GM18517 (cell line): ENCODE measurements at regions not wholly inside any gene's neighbourhood (a gene's known extent, or its start where the extent isn't known, plus 50 kb on each side); places are given as distances from the start of the nearest gene placed in this dataset.

Experiments
- ATAC-seq: cut with Tn5 transposase; IDR thresholded peaks from one replicate; pipeline ENCODE4 v1.9.1; 2021; ENCODE audit warnings: mild to moderate bottlenecking, moderate library complexity; ENCODE audit not compliant: unreplicated experiment

GRCh38 chr7:132072873-132073272 is 503.4 kb downstream of the PLXNA4 start:
- ATAC-seq = no peak

DNA sequence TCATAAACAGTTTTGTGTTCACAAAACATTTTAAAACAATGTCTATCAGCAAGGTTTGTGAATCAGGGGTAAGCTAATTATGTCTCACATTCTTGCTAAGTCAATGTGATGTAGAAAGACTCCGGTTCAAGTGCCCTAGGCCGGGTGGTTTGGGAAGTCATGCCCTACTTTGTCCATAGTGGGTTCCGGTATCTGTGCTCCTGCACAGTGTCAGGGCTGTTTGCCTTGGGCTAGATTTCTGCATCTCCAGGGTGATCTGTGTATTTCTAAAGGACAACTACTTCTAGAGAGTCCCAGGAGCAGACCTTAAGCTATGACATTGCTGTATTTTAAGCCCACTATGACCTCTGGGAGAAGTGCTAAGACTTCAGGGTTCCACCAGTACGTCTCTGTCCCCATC is 504.1 kb downstream of the PLXNA4 start:
- no peak for ATAC-seq

DNA sequence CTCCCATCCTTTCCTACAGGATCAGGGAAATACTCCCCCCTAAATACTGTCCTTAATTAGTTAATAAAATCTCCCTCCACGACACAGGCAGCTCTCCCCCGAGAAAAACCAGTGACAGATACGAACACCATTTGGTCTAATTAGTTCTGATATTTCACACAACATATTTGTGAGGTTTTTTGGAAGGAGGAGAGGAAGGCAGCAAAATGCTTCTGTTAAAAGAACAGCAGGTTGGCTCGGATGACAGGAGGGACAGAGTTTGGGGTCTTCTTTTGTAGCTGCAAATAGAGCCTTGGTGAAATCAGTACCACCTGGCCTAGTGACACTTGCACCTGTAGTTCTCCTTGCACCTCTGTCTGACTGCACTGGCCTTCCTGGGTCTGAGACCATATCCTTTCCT is 507.0 kb downstream of the PLXNA4 start:
- ATAC-seq = no peak

DNA sequence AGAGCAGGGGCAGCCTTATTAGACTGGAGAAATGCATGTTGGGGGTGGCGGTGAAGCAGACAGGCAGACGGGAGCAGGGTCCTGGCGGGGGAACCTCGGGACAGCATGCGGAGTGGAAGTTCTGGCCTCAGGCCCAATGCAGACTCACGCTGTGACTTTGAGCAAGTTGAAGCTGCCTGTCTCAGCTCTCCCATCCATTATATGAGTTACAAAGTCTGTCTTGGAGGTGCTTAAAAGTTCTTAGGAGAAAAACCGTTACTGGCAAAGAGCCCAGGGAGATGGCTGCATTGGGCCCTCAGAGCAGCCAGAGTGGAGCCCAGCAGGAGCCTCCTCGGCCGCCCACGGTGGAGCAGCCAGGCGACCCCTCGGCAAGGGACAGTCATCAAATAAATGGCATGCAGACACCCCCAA is 509.5 kb downstream of the PLXNA4 start:
- ATAC-seq = no peak

- no peak for ATAC-seq
These were observed 509.7 kb upstream of the PODXL start for GRCh38 chr7:132065989-132066603.

DNA sequence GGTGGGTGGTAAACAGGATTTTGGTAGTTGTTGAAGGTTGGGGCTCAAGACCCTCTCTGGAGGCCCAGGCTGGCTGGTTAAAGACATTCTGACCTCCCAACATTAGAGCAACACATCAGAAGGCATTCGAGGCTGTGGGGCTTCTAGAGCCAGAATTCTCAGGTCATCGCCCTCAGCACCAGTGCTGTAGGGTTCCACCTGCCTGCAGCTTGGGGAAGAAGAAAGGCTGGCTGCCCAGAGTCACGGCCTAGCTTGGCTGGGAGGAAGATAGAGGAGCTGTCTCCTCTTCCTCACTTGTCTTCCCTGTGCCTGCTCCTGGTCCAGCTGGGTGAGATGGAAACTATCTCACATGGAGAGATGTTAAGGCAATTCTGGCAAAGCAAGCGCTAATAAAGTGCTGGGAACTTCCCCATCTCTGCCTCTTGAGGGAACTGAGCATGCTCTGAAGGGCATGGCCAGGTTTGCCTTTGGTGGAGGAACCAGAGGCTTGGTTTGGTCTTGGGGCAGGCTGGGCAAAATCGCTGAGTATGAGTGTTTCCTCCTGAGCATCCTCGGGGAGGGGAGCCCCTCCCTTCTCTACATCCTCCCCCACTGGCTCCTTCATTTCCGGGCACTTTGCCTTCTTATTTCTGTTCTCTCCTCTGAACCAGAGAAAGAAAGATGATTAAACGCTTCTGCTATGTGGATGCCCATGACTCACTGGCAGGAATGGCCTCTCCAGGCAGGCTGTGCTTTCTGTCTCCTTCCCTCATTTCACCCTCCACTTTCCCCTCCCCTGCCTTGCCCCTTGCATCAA is 509.0 kb upstream of the PODXL start:
- ATAC-seq = no peak

GRCh38 chr7:132063800-132064199 is 507.4 kb upstream of the PODXL start:
- no peak for ATAC-seq

DNA sequence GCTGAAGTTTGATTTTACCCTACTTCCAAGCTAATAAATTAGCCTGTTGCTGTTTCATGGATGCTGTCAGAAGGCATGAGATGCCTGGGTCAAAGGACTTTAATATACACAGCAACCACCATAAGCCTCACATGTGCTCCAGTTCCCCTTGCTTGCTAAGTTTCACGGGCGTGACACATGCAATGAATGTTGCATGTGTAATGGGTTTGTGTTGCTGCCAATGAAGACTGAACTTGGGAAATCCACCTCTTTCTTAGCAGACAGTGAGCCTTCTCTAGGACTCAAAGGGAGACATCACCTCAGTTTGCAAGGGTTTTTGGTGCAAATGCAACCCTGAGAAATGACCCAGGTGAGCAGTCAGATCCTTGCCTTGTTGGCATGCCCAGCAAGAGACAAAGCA is 505.5 kb upstream of the PODXL start:
- ATAC-seq = no peak

DNA sequence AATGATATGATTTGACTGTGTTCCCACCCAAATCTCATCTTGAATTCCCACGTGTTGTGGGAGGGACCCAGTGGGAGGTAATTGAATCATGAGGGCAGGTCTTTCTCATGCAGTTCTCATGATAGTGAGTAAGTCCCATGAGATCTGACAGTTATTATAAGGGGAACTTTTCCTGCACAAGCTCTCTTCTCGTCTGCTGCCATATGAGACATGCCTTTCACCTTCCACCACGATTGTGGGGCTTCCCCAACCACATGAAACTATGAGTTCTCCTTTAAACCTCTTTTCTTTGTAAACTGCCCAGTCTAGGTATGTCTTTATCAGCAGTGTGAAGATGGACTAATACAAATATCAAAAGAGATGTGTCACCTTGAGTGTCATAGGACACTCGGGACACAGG is 502.7 kb upstream of the PODXL start:
- peak; percentile 65 for ATAC-seq

GRCh38 chr7:132055336-132056120 is 499.1 kb upstream of the PODXL start:
- ATAC-seq = no peak

- no peak for ATAC-seq
These were observed 497.4 kb upstream of the PODXL start for GRCh38 chr7:132053871-132054270.

GRCh38 chr7:132051311-132051710 is 494.9 kb upstream of the PODXL start:
- ATAC-seq = no peak

DNA sequence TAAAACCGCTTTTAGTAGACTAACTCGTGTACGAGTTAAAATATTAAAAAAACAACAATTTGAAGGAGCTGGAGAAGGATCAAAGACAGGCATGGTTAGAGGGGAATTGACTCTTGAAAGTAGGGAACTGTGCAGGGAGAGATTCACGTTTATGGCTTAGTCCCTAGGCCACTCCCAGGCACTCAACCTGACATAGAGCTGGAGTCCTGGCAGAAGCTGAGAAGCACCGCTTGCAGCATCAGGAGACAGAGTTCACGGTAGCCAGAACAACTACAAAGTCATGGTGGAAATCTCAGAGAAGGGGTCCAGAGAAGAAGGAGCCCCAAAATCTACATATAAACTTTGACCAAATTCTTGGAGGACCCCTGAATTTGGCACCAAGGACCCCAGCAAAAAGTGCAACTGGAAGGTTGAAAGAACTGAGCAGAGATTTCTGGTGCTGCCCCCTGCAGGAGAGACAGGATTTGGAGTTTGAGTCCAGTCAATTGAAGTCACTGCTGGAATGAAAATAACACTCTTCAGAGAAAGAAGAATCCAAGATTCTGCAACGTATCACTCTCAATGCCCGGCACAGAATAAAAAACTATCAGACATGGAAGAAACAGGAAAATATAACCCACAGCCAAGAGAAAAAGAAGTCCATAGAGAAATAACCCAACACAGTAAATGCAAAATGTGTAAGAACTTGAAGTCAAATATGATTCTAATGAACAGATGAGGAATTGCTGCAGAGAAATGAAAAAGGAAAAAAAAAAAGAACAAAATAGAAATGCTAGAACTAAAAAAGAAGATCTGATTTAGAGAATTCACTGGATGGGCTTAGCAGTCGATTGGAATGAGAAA is 493.3 kb upstream of the PODXL start:
- ATAC-seq = no peak

DNA sequence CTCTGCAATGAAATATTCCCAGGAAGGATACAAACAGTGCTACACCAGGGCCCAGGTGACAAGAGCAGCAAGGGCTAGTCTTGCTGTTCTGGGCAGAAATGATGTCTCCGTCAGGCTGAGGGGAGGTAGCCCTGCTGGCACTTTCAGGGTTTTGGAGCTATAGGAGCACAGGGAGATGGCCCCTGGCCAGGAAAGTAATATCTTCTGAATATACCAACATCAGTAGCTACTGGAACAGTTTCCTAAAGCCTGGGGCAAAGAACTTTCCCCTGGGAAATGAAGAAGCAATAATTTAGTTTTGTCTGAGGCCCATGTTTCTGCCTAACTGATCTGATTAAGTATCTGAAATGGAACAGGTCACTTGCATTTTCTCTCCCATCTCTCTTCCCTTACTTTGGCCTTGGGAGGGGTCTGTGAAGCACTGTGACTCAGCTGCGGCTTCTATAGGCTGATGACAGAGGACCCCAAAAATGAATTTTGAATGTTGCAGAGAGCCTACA is 489.1 kb upstream of the PODXL start:
- ATAC-seq = no peak

- no peak for ATAC-seq
These were observed 488.6 kb upstream of the PODXL start for GRCh38 chr7:132045002-132045401.

GRCh38 chr7:132044247-132044646 is 487.8 kb upstream of the PODXL start:
- ATAC-seq = no peak

DNA sequence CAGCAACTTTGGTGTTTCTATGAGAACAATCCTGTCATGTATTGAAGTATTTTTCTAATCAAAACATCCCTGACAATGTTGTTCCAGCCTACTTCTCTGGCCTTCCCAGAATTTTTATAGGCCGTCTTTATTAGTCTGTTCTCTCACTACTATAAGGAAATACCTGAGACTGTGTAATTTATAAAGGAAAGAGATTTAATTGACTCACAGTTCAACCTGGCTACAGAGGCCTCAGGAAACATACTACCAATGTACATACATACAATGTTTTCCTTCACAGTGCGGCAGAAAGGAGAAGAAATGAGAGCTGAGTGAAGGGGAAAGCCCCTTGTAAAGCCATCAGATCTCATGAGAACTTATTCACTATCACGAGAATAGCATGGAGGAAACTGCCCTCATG is 484.7 kb upstream of the PODXL start:
- ATAC-seq = no peak

DNA sequence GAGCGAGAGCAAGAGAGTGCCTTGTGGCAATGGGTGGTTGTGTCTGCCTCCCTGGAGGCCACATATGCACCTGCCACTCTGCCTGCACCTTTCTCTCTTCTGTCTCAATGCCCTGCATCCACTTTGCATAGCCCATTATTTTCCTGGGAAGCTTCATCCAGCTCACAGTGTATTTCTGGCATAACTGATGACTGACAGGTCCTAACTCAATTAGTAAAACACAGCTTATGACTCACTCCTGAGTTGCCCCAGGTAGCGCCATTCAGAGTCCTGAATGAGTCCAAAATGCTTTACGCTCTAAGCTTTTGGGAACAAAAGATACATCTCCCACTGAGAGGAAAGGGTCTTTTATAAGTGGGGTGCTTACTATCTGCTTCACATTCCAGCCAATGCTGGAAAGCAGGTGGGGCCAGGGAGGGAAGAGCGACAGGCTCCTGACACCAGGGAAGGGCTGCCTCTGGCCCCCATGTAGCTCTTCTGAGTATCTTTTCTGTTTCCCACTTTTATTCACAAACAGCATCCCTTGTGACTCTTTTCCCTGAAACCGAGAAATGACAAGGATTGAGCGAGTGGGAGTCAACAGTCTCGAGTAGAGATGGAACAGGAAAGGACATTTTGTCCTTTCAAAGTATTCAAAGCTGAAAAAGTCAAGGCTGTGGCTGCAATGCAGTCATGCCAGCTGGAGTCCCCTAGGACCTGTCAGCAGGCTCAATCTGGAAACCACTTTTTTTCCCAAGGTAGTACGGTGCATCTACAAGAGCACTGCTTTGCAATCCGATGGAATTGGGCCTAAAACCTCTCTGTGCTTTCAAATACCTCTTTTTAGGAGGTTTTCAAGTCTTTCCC is 479.3 kb upstream of the PODXL start:
- no peak for ATAC-seq

GRCh38 chr7:132034748-132035416 is 478.5 kb upstream of the PODXL start:
- ATAC-seq = no peak
